ENCODE measurements at regions not wholly inside any gene's neighbourhood (a gene's known extent, or its start where the extent isn't known, plus 50 kb on each side); places are given as distances from the start of the nearest gene placed in this dataset.

DNA sequence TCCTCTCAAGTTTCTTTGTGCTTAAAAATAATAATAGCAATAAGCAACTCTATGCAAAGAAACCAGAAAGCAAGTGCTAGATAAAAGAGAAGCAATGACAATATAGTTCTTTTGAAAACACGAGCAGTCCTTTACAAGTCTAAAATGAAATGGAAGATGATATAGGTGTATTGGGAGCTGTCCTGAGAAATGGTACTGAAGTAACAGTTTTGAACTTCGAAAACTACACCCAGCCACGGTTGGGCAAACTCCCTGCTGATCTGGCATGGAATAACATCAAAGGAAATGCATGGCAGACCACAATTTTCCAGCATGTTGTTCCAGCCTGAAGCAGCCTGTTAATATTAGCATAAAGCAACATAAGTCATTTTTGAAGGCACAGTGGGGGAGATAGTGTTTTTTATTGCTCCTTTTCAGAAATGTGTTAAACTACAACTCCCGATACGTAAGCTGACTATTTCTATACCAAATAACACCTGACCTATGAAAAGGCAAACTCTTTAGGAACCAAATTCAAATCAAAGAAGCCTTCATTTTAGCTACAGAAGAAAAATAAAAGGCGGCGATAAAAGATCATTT, 596.1 kb upstream of the KLHL29 start:
- Histone ChIP-seq H3K27ac (no peak overlapping the region), H3K4me3 (no peak overlapping the region), H3K27me3 (ENCODE audit: insufficient read depth in 3 of 3, low read length in 2 of 3) (no peaks in the 10 kb centered on the region), H3K36me3 (ENCODE audit: insufficient read depth in 1 of 2, low read depth in 1 of 2) (no peaks in the 10 kb centered on the region), H3K4me1 (no peaks in the 10 kb centered on the region), H3K9me3 (no peaks in the 10 kb centered on the region)
- no peak for ATAC-seq
- DNase-seq: no peak
- WGBS, 3 donors: 58 to 64% (median 61%) methylated on average over 7 of the region's 7 CpGs
- intact Hi-C loops (cut with DNase I): no loop called here
- TF ChIP-seq, protein P1, sequence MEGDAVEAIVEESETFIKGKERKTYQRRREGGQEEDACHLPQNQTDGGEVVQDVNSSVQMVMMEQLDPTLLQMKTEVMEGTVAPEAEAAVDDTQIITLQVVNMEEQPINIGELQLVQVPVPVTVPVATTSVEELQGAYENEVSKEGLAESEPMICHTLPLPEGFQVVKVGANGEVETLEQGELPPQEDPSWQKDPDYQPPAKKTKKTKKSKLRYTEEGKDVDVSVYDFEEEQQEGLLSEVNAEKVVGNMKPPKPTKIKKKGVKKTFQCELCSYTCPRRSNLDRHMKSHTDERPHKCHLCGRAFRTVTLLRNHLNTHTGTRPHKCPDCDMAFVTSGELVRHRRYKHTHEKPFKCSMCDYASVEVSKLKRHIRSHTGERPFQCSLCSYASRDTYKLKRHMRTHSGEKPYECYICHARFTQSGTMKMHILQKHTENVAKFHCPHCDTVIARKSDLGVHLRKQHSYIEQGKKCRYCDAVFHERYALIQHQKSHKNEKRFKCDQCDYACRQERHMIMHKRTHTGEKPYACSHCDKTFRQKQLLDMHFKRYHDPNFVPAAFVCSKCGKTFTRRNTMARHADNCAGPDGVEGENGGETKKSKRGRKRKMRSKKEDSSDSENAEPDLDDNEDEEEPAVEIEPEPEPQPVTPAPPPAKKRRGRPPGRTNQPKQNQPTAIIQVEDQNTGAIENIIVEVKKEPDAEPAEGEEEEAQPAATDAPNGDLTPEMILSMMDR (IDR thresholded peaks at IDR 0.05): no peak

DNA sequence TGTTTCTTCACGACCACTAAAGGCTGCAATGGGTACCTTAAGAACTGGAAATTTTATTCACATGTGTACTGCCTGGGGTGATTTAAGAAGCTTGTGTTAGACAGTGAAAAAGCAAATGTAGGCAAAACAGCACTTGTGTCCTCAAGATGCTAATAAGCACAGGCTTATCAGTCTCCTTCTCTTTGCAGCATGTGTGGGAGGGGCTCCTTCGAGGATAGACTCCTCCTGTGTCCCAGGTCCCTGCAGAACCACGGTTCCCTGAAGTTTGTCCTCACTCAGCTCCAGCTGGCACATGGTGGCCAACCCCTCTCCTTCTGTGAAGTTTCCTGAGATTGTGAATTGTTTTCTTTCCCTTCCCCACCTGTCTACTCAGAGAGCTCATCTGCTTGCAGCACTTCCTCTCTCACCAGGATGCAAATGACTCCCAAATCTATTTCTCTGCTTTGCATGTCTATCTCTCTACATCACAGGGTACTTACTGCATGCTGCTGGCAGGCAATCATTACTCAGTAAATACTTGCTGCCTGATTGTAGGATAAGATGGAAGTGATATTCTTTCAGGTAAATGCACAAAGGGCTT, 589.6 kb upstream of the KLHL29 start:
- H3K4me3 ChIP-seq: no peak overlapping the region
- intact Hi-C loops (cut with DNase I): no loop called here
- TF ChIP-seq, protein P1 (IDR thresholded peaks at IDR 0.05): no peak
- WGBS, 3 donors: 40 to 51% (median 41%) methylated on average over 3 of the region's 3 CpGs
- DNase-seq: no peak
- no peak overlapping the region for H3K27ac ChIP-seq
- ATAC-seq: no peak
- H3K9me3 ChIP-seq: no peaks in the 10 kb centered on the region
- H3K4me1 ChIP-seq: no peaks in the 10 kb centered on the region
- peaks cover 0 to 1% (median 0%) of the 10 kb centered on the region in 3 donors for H3K27me3 ChIP-seq (ENCODE audit: insufficient read depth in 3 of 3, low read length in 2 of 3)
- no peaks in the 10 kb centered on the region for H3K36me3 ChIP-seq (ENCODE audit: insufficient read depth in 1 of 2, low read depth in 1 of 2)

DNA sequence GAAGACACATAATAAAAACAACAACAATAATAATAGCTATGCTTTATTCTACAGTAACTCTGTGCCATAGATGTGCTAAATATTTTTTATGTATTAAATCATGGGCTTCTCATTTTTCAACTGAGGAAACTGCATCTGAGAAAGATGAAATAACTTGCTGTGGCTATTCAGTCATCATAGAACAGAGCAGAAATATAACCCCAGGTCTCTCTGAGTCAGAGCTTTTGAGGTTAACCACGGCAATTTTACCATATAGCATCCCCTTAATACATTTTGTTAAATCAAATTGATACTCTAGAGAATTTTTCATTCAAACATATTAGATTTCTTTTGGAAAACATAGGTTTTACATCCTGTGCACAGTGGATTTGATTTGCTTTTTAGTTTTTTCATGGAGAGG, 586.6 kb upstream of the KLHL29 start:
- TF ChIP-seq, protein P1 (IDR thresholded peaks at IDR 0.05): no peak
- no peak for ATAC-seq
- no peak for DNase-seq
- no peak overlapping the region for H3K4me3 ChIP-seq
- no peaks in the 10 kb centered on the region for H3K36me3 ChIP-seq (ENCODE audit: insufficient read depth in 1 of 2, low read depth in 1 of 2)
- intact Hi-C loops (cut with DNase I): no loop called here
- no peaks in the 10 kb centered on the region for H3K4me1 ChIP-seq
- H3K27ac ChIP-seq: no peak overlapping the region
- peaks cover 0 to 1% (median 0%) of the 10 kb centered on the region in 3 donors for H3K27me3 ChIP-seq (ENCODE audit: insufficient read depth in 3 of 3, low read length in 2 of 3)
- WGBS, 3 donors: 42 to 76% (median 43%) methylated on average over 1 of the region's 1 CpG
- no peaks in the 10 kb centered on the region for H3K9me3 ChIP-seq

DNA sequence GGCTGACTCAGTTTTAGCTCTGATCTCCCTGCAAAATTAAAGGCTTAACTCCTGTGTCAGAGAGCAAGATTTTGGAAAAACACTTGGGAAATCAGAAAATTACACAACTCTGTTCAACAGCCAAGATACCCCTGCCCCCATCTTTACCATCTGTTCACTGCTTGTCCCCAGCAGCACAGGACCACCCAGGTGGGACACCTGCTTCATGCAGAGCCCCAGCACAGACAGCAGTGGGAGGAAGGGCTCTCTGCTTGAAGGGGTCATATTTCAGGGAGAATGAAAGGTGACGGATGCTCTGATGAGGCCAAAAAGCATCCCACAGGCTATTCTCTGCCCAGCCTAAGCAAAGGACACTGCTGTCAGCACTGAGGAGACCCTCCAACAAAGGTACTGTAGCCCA, 584.6 kb upstream of the KLHL29 start:
- Histone ChIP-seq H3K27ac (no peak overlapping the region), H3K27me3 (ENCODE audit: insufficient read depth in 3 of 3, low read length in 2 of 3) (peaks cover 0 to 1% (median 0%) of the 10 kb centered on the region in 3 donors), H3K36me3 (ENCODE audit: insufficient read depth in 1 of 2, low read depth in 1 of 2) (no peaks in the 10 kb centered on the region), H3K4me3 (no peak overlapping the region), H3K9me3 (no peaks in the 10 kb centered on the region), H3K4me1 (no peaks in the 10 kb centered on the region)
- ATAC-seq (no peak), DNase-seq (no peak)
- intact Hi-C loops (cut with DNase I): no loop called here
- TF ChIP-seq, protein P1 (IDR thresholded peaks at IDR 0.05): no peak
- 24 to 38% (median 32%) methylated on average over 1 of the region's 1 CpG for WGBS, 3 donors

DNA sequence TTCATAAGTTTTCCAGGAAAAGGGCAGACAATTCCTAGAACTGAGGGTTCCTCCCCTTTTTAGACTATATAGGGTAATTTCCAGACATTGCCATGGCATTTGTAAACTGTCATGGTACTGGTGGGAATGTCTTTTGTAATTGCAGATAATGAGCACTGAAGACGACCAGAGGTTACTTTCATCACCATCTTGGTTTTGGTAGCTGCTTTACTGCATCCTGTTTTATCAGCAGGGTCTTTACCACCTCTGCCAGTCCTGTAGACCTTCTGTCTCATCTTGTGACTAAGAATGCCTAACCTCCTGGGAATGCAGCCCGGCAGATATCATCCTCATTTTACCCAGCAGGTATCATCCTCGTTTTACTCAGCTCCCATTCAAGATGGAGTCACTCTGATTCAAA, 583.9 kb upstream of the KLHL29 start:
- ATAC-seq: no peak
- intact Hi-C loops (cut with DNase I): no loop called here
- H3K4me1 ChIP-seq: no peaks in the 10 kb centered on the region
- TF ChIP-seq, protein P1 (IDR thresholded peaks at IDR 0.05): no peak
- H3K9me3 ChIP-seq: no peaks in the 10 kb centered on the region
- H3K27ac ChIP-seq: no peak overlapping the region
- H3K27me3 ChIP-seq (ENCODE audit: insufficient read depth in 3 of 3, low read length in 2 of 3): peaks cover 0 to 1% (median 0%) of the 10 kb centered on the region in 3 donors
- no peak for DNase-seq
- H3K4me3 ChIP-seq: no peak overlapping the region
- H3K36me3 ChIP-seq (ENCODE audit: insufficient read depth in 1 of 2, low read depth in 1 of 2): no peaks in the 10 kb centered on the region
- WGBS, 3 donors: 59 to 71% (median 68%) methylated on average over 3 of the region's 3 CpGs

All from psoas muscle (tissue), 7 donors.